ENCODE measurements at regions not wholly inside any gene's neighbourhood (a gene's known extent, or its start where the extent isn't known, plus 50 kb on each side); places are given as distances from the start of the nearest gene placed in this dataset.

DNA sequence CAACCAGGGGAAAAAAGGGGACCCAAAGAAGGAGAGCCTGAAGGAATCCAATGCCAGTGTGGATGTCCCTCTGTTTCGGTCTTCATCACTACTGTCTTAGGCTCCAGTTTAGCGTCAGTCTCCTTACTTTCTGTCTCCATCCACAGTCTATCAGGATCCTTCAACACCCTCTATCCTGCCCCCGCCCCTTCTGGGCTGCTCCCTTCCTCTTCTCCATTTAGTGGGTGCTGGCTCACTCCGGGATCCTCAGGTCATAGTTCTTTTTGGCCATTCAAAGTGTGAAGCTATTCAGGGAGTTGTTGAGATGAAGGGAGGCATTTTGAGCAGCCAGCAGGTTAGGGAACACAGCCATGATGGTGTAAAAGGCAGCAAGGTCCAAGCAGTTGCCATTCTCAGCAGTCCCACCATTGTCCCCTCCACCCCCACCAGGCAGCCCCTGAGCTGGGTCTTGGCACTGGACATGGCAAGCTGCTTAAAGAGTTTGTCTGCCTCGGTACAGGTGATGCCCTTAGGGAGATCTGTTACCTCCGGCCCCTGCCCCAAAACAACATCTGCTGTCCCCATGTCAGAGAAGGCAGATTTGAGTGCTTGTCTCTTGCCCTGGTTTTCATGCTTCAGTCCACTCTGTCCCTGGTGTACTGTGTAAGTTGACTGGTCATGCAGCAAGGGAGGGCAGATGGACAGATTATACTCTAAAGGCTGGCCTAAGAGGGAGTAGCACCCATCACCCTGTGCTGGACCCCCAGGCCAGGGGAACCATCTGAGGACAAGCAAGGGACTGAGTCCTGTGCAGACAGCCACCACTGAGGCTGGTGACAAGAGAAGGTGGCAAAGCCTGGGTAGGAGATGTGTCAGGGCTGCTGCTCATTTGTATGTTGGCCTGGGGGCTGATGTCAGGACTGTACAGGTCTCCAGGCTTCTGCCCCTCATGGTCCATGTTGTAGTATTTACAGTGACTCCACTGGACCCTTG is 842.0 kb downstream of the HACE1 start:
- DNase-seq = no peak

DNA sequence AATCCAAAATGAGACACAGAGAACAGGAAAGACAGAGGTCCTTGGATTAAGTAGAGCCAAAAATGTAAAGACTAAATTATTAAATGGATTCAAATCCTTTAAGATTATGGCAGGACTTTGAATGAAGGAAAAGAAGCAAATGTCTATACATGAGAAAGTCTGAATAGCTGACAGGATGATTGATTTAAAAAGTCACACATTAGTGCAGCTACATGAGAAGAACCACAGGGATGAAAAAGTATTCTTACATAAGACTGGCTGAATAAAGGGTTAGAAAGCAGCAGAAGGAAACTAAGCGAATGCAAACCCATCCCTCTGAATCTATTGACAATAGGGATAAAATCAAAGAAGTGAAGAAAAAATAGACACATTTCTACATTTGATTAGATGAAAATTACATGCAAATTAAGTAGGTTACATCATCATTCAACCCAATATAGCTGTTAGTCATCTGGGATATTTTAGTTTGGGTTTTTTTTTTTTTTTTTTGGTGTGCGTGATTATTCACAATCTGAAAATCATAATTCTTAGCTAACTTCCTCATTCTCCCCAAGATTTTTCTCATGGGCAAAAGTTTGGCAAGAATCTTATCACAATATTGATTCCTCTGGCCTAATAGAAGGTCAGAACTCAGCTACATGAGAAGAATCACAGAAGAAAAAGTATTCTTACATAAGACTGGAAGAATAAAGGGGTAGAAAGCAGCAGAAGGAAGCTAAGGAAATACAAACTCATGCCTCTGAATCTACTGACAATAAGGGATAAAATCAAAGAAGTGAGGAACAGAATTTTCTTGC is 845.4 kb downstream of the HACE1 start:
- no peak for DNase-seq

GRCh38 chr6:104013312-104013971 is 846.3 kb downstream of the HACE1 start:
- DNase-seq = no peak

GRCh38 chr6:104010897-104011296 is 848.8 kb downstream of the HACE1 start:
- no peak for DNase-seq

GRCh38 chr6:104003803-104004516 is 855.8 kb downstream of the HACE1 start:
- DNase-seq = no peak

DNA sequence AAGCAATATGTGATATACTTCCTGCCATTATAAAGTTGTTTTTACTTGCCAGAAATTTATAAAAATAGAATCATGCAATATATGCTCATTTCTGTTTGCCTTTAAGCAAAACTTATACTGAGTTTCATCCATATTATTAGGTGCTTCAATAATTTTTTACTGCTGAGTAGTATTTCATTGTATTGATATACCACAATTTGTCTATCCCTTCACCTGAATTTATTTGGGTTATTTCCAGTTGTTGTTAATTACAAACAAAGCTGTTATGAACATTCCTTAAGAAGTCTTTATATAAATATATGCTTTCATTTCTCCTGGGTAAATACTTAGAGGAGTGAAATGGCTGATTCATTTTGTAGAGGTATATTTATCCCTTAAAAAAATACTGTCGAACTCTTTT is 864.1 kb downstream of the HACE1 start:
- no peak for DNase-seq

GRCh38 chr6:103983860-103984259 is 875.9 kb downstream of the HACE1 start:
- no peak for DNase-seq

DNA sequence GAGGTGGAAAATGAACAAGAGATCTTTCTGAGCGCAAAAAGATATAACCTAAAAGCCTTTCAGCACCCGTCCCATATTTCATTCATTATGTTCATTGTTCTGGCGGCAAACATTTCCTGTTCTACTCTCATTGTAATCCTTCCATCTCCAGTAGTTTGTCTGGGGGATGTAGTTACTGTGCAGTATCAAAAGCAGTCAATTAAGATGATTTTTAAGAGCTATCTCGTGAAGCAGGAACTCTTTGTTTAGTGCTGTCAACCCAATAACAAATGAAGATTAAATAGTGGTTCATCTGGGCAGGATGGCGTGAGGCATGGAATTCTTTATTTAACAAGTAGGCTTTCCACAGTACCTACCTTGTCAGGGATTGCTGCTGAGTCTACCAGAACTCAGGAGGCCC is 876.7 kb downstream of the HACE1 start:
- DNase-seq = no peak

DNA sequence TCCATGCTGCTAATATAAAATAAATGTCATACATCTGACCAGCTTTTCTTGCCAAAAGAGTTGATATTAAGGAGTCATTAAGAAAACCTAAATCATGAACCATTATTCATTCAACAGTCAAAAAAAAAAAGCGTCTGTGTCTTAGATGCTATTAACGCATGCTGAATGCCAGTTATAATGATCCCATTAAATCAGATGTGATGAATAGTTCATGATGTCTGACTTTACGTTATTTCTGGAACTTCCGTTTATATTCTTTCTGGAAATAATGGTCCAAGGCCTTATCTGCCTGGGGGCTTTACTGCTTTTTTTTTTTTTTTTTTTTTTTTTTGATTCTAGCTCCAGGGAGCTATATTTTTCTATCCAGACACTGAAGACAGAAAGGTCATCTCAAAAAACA is 877.1 kb downstream of the HACE1 start:
- DNase-seq = no peak

GRCh38 chr6:103979308-103979707 is 880.4 kb downstream of the HACE1 start:
- DNase-seq = no peak

- DNase-seq = no peak
Measured at GRCh38 chr6:103937389-103937788, 922.3 kb downstream of the HACE1 start.

DNA sequence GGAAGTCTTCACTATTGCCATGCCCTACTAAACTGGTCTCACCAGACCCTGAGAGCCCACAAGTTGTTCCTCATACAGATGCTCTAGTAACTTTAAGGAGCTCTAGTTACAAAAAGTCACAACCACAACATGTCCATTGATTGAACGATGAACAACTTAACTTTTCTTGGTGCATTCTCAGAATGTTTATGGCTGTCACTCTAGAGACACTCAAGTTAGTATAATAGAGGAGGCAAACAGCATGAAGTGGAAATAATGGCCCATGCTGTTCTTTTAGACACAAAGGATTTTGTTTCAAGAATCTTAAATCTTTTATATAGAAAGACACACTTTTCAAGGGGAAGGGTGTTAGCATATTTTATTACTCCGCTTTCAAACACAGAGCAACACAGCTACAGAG is 934.4 kb downstream of the HACE1 start:
- no peak for DNase-seq

- DNase-seq = no peak
Measured at GRCh38 chr6:103910018-103910417, 949.7 kb downstream of the HACE1 start.

- DNase-seq = no peak
Measured at GRCh38 chr6:103908898-103909297, 950.8 kb downstream of the HACE1 start.

DNA sequence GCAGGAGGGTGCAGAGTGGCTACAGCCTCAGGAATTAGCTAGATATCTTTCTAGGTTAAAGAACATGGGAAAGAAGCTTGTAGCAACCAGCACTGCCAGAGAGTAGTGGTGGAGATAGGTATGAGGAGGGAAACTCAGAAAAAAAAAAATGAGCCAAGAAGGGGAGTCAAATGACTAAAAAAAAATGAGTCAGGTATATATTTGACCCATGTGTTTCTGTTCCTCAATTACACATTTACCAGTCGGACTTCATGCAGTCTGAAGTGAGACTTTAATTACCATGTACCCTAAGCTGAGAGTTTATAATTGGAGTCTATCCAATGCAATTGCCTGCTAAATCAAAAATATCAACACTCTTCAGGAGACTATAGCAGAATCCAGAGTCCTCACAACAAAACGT is 964.6 kb downstream of the HACE1 start:
- DNase-seq = no peak

GRCh38 chr6:103893141-103893581 is 966.6 kb downstream of the HACE1 start:
- DNase-seq = no peak

- DNase-seq = no peak
Measured at GRCh38 chr6:103886951-103887350, 972.8 kb downstream of the HACE1 start.

DNA sequence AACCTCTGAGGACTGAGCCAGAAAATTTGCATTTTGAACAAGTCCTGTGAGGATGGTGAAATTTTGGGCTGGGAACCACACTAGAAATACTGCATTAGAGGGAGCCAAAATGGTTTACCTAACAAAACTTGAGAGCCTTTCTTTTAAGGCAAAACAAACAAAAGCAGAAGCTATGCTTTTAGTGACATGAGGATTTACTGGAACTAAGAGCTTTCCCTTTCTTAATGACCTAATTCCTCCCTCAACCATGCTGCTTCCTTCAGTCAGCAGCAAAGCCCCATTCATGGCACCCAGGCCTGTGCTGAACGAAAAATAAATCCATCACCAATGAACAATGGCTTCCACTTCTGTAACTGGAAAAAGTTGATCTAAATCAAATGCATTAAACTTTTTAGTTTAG is 974.3 kb downstream of the HACE1 start:
- DNase-seq = no peak

DNA sequence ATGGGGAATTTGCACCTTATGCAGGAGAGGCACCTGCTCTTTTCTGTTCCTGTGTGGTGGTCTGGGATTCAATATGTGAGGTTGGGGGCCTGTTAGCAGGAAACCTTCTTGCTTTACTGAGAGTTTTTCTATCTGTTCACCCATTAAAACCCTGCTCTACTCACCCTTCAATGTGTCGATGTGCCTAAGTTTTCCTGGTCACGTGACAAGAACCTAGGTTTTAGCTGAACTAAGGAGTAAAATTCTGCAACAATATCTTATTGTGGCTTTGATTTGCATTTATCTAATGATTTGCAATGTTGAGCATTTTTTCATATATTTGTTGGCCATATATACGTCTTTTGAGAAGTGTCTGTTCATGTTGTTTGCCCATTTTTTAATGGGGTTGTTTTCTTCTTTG is 979.9 kb downstream of the HACE1 start:
- no peak for DNase-seq

DNA sequence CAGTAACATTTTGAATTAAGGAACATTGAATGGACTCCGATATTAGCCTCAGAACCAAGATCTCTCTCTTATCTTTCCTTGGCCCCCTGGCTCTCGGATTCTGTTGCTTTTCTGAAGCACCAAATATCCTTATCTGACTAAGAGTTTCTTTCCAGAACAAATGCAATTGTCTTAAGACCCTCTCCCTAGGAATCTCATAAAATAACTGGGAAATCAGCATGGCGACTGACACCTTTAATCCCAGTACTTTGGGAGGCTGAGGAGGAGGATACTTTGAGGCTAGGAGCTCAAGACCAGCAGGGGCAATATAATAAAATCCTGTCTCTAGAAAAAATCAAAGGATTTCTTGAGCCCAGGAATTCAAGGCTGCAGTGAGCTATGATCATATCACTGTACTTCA is 984.5 kb downstream of the HACE1 start:
- DNase-seq = no peak

- DNase-seq = no peak
Measured at GRCh38 chr6:103874575-103874974, 985.1 kb downstream of the HACE1 start.

GRCh38 chr6:103872678-103873077 is 987.0 kb downstream of the HACE1 start:
- DNase-seq = no peak

GRCh38 chr6:103872233-103872632 is 987.5 kb downstream of the HACE1 start:
- no peak for DNase-seq

All from SHP77 (cell line).